Activated naive CD4-positive, alpha-beta T cell treated with Interleukin-2 at 50 U/mL for 16 hours (primary cell): ENCODE measurements at regions not wholly inside any gene's neighbourhood (a gene's known extent, or its start where the extent isn't known, plus 50 kb on each side); places are given as distances from the start of the nearest gene placed in this dataset.
"Not testable (repeated sequence)": the region's sequence is repeated elsewhere in the genome, so short reads cannot be mapped to it uniquely, and the experiment has no call there.

Source experiments
- DNase-seq: peaks from one replicate; pipeline ENCODE4 v3.0.0-alpha.2; 2020

DNA sequence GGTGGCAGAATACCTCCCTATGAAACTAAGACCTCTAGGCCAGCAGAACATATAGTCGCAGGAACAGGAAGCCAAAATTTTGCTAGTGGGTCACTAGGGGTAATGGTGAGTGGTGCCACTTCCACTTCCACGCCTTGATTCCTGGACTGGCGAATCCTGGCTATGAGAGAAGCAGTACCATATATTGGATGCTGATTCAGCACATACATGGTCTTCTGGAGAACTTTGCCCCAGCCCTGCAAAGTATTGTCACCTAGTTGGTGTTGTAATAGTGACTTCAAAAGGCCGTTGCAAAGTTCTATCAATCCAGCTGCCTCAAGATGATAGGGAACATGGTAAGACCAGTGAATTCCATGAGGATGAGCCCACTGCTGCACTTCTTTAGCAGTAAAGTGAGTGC is 769.8 kb upstream of the GYPC start:
- DNase-seq, result no peak

DNA sequence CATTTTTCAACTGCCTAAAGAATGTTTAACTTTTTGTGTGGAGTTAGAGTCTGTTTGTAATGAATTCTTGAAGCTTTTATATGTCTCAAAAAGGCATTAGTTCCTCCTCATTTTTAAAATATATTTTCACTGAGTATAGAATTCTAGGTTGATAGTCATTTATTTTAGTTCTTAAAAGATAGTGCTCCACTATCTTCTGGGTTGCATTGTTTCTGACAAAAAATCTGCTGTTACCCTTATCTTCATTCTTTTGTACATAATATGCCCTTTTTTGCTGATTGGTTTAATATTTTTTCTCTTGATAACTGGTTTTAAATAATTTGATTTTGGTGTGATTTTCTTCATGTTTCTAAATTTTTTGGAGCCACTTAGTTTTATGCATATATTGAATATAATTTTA is 754.7 kb upstream of the GYPC start:
- no peak for DNase-seq

DNA sequence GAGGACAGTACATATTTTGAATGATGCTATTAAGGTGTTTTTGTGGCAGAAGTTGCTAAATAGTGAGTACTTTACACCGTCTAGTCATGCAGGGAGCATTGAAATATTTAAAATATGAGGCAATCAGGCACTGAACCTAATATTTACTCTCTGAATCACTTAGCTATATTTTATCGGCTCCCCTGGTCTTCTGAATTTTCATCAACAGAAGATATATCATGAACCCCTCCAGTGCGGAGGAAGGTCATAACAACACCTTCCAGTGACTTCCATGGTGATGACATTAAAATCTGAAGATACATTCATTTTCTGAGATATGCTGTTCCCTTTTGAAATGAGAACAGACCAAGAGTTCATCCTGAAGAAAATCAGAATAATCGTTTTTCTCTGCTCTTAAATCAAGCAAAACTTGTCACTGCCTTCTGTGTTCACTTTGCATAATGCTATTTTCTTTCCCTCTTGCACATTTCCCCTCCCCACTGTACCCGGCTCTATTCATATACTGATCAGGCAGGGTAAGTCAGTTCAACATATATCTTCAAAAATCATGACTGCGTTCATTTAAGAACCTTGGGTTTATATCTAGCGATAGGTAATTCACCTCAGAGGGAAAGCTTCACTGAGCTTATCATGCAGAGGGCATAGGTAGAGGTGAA is 729.9 kb upstream of the GYPC start:
- DNase-seq, result no peak

DNA sequence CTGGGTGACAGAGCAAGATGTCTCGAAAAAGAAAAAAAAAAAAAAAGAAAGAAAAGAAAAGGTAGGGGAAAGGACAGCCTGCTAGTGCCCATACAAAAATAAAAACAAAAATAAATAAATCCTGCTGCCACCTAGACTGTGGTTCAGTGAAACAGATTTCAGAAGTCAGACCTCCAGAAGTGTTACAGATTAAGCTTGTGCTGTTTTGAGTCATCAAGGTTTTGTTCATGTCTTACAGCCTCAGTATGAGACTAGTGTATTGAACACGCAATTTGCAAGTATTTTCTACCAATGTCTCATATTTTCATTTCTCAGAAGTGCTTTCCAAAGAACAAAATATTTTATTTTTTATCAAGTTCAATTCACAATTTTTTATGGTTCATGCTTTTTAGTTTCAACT is 720.4 kb upstream of the GYPC start:
- no peak for DNase-seq

DNA sequence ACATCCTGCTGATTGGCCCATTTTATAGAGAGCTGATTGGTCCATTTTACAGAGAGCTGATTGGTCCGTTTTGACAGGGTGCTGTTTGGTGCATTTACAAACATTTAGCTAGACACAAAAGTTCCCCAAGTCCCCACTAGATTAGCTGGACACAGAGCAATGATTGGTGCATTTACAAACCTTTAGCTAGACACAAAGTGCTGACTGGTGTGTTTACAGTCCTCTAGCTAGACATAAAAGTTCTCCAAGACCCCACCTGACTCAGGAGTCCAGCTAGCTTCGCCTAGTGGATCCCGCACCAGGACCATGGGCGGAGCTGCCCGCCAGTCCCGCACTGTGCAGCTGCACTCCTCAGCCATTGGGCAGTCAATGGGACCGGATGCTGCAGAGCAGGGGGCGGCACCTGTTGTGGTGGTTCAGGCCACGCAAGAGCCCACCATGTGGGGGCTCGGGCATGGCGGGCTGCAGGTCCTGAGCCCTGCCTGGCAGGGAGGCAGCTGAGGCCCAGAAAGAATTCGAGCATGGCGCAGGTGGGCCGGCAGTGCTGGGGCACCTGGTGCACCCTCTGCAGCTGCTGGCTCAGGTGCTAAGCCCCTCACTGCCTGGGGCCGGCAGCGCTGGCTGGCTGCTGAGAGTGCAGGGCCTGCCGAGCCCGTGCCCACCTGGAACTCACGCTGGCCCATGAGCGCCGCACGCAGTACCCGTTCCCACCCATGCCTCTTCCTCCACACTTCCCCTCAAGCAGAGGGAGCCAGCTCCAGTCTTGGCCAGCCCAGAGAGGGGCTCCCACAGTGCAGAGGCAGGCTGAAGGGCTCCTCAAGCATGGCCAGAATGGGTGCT is 713.2 kb upstream of the GYPC start:
- no peak for DNase-seq

DNA sequence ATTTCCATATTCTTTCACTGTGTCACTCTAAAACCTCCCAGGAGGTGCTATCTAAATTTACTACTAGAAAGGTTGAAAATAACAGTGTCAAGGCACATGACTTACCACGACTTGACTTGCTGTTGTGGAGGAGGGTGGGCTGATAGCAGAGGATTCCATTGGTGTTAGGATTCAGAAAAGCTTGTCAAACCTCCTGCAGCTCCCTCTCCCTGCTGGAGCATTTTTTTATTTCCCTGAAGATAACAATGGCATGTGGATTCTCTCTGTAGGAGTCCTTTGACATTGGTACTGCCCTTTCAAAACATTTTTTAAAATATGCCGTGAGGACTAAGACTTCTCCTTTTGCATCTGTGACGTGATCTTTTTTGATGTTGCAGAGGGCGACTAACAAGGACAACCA is 696.9 kb upstream of the GYPC start:
- DNase-seq, result no peak

DNA sequence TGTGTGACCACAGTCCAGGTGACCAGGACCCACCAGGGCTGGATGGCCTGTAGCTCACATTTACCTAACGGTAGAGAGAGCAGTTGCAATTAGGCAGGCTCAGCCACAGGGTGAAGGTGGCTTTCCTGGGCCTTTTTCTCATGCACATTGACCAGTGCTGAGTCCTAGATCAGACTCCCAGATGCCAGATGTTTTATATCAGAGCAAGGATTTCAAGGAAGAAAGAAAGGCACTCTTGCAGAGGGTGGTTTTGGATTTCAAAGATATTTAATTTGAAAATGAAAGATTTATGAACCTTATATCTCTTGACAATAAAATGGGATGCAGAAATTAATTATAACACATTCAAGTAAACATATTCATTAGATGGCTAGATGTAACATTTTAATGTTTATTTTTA is 694.2 kb upstream of the GYPC start:
- no peak for DNase-seq

DNA sequence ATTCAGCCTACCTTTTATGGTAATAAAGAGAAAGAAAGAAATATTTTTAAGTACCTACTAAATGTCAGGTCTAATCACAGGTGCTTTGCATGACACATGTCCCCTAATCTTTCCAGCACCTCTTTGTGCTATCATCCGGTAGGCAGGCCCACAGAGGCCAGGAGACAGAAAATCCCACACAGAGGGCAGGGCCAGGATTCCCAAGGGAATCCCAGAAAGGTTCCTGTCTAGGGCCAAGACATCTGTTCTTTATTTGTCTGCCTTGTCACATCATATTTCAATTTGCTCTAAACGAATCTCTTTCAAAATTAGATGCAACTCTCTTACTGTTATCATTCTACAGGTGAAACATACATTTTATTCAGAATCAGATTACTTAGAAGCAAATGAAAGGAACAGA is 676.1 kb upstream of the GYPC start:
- no peak for DNase-seq

DNA sequence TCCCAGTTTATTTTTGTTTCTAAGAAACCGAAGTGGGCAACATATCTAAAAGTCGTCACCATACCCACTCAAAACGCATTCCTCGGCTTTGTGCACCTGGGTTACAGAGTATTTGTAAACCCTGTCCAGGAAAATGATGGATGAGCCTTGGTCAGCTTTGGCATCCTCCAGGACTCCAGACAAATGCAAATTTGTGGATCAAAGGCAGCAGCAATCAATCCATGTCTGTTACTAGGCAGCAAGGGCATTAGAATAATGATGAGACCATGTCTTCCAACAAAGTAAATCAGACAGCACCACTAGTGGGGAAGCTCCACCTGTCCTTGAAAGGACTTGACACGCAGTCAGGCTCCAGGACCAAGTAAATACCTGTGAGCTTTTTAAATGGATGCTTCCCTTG is 672.6 kb upstream of the GYPC start:
- no peak for DNase-seq

DNA sequence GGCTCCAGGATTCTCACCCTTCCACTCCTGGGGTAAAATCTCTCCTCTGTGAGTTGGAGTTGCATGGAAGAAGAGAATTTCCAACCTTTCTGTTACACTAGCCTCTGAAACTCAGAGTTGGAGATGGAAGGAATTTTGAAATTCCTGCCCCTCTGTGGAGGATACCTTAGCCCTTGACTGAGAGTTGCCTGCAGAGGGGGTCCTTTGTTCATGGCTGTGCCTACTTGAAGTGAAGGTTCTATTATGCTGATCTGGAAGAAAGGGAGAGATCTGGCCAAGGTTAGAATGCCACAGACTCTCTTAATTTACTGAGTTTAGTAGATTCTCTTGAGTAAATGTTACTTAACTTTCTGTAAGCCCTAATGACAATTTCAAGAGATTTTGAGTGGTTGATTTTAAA is 626.6 kb upstream of the GYPC start:
- DNase-seq, result no peak

DNA sequence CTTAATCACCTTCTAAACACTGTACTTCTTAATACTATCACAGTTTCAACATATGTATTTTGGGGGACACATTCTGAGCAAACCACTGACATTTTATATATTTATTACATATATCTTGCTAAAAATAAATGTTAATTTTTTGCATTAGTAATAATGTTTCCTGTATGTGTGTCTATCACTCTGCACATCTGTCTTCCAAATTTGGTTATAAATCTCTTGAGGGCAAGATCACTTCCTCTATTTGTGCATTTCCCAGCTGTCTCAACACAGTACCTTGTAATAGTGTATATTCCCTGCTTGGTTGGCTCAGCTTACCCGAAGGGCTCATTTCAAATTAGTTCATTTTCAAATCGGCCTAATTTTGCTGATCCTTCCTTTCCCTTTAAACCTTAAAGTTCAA is 617.1 kb upstream of the GYPC start:
- DNase-seq, result no peak

DNA sequence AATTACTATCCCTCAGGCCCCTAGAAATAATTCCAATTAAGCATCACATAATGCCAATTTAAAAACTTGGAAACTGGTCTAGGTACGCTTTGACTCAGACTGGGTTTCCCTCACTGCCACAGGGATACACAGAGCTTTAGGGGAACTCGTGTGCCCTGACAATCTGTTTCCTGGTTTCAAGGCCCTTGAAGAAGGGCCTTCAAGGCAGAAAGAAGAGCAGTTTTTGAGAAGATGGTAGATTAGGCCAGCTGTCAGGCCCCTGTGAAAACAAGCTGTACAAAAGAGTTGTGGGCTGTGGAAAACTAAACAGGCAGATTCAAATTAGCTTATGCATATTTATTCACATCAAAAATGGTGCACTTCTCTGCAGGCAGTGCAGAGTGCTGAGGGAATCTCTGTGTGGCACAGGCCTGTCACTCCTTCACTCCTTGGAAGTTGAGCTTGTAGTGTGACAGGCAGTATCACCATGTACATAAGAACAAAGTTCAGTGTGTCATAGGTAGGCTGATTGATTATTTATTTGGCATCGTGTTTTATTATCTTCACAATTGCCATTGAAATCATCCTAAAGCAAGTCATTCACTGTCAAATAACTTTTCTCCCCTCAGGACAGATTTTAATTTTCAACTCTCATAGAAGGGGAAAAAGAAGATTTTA is 614.4 kb upstream of the GYPC start:
- DNase-seq, result no peak

DNA sequence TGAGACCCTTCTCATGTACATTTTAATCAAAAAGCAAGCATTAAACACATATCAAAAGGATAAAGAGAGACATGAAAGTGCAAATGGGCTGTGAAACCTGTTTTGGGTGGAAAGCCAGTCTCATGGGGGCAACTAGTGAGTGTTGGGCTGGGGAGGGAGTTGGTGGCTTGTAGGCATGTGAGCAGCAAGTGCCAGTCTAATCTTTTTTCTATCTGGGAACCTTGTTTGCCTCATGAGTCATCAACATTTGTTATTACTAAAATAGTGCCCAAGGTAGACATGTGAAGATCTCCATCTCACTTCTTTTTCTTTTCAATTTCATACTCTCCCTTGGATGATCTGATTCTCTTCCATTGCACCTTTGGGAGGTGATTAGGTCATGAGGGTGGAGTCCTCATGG is 613.9 kb upstream of the GYPC start:
- no peak for DNase-seq

DNA sequence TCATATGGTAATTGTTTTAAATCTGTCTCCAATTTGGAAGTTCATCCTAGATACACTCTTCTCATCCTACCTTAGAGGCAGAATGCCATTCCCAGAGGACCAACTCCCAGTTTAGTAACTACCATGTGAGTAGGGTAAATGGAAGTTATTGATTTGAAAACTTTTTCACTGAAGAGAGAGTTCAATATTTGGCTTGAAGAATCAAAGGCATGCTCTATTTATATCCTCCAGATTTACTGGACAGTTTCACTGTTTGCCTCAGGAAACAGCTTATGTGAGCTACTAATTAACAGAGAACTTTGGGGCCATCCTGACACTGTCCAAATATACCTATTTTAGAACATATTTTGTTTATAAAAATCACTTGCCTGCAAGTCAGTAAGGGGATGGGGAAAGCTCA is 607.2 kb upstream of the GYPC start:
- DNase-seq, result no peak

DNA sequence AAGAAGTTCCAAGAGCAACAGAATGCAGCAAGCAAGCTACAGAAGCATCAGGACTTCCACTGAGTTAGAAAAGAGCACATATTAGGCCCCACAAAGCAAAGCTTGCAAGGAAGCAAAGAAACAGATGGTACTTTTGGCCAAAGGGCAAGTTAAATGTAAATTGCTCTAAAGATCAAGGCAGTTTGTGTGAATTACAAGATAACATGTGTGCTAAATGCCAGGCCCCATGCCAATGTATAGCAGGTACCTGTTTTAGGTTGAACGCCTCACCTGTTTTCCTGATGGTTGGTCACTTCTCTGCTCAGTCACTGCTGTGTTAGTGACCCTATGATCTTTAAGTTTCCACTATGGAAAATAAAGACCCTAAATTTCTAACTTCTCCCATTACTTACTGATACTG is 606.5 kb upstream of the GYPC start:
- DNase-seq, result no peak

DNA sequence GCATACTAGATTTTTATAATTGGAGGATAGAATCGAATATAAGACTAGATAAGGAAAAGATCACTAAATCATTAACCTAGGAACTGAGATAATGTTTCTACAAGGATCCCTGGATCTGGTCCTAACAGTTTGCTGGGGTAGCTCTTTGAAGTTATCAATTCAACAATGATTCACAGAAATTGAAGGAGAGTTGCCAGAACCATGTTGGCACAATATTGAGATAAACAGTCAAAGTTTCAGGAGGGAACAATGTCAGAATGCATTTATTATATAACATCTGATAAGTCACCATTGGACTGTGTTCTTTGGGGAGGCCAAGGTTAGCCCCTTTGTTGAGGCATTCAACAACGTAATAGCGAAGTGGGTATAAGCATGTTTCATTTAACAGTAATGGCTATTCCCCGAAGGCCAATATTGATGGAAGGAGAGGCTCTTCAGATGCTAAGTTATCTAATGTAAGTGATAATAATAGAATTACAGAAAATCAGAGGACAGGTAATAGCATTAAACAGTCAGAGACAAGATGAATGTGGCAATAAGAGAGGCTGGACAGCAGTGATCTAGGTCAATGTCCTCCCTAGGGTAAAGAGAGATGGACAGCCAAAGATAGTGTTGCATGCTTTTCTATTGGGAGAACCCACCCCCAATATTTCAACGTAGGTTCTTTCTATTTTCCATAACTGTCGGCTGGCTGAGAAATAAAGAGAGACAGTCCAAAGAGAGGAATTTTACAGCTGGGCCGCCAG is 604.8 kb upstream of the GYPC start:
- no peak for DNase-seq

DNA sequence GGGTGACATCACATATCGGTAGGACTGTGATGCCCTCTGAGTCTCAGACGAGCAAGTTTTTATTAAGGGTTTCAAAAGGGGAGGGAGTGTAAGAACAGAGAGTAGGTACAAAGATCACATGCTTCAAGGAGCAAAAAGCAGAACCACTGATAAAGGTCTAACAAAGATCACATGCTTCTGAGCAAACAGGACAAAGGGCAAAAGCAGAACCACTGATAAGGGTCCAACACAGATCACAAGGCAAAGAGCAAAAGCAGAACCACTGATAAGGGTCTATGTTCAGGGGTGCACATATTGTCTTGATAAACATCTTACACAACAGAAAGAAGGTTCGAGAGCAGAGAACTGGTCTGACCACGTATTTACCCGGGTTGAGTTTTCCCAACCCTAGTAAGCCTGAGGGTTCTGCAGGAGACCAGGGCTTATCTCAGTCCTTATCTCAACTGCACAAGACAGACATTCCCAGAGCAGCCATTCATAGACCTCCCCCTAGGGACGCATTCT is 604.2 kb upstream of the GYPC start:
- not testable (repeated sequence) for DNase-seq

DNA sequence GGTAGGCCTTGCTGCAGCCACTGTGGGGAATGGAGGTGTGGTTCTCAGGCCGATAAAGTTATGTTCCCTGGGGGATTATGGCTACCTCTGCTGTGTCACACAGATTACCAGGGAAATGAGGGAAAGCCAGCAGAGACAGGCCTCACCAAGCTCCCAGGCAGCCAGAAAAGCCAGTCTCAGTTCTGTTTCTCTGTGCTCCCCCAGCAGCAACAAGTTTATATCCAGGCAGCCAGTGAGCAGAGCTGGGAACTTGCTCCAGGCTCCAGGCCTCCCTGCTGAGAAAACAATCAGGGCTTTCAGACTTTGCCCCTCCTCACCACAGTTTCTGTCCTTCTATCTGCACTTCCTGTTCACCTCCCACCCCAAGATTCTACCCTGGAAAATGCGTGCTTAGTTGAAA is 596.6 kb upstream of the GYPC start:
- no peak for DNase-seq

DNA sequence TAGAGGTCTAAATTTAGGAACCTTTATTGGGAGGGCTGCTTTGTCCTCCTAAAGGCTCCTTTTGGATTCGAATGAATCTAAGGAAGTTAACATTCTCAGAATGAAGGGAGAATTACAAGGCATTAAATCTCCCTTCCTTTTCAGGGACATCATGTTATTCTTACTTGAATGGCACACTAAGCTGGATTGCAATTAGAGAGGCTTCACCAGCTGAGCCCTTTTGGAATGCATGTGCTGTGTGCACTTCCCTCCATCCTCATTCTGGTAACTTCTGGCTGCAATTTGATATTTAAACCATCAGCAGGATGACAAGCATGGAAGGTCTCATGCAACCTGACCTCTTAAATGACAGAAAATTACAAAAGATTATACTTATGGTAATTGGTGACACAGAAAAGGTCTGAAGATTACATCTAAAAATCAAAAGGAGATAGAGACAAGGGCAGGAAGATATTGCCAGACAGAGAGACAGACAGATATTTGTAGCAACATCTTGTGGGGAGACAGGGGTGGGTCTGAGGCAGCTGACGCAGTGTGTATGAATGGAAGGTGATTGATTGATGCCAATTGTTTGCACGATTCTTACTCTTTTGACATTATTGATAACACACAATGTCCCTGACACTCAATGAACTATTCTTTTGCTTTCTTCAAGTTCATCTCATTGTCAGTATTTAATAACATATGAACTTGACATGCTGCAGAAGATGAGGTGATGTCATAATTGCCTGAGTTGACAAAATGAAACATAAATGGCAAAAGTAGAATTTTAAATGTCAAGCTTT is 570.8 kb upstream of the GYPC start:
- no peak for DNase-seq

DNA sequence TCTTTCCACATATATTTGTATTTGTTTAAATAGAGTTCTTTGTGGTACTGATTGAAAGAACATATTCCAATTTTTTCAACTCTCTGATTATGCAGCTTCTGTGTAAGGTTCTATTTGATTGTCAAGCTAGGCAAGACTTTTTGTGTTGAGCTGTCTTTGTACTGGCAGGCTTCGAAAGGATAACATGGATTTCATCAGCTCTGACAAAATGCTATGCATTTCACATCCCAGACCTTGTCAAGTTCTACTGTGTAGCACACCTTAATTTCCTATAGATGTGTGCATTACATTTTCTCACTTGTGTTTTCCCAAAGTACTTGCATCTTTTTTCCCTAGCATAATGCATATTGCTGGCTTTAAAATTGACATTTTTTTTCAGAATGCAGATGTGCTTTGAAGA is 555.0 kb upstream of the GYPC start:
- DNase-seq, result no peak

DNA sequence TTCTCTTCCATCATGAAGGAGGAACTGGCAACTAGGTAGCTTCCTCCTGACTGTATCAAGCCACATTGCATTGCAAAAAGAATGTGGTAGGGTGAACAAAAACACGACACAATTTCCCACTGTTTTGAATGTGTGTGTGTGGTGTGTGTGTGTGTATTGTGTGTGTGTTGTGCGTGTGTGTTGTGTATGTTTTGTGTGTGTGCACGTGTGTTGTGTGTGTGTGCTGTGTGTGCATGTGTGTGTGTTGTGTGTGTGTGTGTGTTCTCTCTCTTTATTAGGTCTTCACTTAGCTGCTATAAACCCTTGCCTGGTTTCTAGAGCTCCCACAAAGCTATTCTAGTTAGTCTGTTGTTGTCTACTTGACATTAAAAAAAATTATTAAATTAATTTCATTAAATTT is 550.0 kb upstream of the GYPC start:
- DNase-seq, result no peak

DNA sequence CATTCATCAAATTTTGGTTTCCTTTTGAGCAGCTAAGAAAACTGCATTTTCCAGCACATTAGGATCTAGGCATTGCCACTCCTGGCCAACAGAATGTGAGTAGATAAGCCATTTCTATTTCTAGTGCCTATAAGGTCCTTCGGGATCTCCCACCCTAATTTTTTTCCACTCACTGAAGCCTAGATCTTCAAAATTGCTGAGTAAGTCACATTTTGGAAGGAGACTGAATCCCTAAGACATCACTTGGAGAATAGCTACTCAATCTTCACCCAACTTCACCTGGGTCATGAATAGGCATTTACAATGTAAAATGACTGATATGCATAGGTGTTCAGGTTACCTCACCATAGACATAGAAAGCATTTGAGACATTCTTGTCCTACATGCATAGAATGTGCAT is 548.1 kb upstream of the GYPC start:
- DNase-seq, result no peak

DNA sequence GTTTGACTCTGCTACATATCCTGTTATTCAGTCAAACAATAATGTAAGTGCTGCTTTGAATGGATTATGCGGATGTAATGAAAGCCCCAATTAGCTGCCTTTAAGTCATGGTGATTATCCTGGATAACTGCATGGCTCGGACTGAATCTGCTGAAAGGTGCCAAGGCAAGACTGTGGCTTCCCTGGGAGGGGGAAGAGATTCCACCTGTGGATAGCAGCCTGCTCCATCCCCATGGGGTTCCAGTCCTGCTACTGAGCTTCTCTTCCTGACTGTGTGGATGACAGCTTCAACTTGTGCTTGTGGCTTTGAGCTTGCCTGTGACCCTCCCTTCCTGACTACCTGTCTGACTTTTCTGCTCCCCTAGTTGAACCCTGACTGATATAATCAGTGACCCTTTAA is 540.0 kb upstream of the GYPC start:
- no peak for DNase-seq
